UCSD-AML1 (cell line): ENCODE measurements at regions not wholly inside any gene's neighbourhood (a gene's known extent, or its start where the extent isn't known, plus 50 kb on each side); places are given as distances from the start of the nearest gene placed in this dataset.

Source experiments
- DNase-seq: peaks from one replicate; lab custom pipeline; 2025; ENCODE audit not compliant: unreplicated experiment; lab: John Stamatoyannopoulos, UW

DNA sequence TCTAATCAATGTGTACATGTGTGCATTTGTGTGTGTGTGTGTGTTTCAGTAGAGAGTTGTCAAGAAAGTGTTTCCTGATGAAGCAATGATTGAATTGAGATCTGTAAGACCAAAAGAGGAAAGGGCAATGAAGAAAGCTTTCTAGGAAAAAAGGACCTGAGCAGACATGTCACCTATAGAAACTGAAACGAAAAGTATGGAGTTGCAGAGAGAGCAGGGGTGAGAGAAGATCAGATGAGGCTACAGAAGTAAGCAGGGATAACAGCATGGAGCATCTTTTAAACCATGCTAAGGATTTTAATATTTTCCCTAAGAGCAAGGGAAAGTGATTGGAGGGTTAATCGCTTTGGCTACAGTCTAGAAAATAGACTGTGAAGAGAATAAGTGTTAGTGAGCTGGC, 1459.4 kb upstream of the TENM4 start:
- no peak for DNase-seq

DNA sequence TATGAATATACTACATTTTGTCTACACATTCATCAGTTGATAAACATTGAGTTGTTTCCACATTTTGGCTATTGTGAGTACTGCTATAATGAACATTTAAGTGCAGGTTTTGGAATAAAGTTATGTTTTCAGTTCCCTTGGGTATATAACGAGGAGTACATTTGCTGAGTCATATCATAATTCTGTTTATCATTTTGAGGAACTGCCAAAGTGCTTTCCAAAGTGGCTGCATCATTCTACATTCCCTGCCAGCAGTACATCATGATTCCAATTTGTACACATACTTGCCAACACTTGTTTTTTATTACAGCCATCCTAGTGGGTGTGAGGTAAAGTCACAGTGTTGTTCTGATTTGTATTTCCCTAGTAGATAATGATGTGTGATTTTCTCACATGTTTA, 1458.6 kb upstream of the TENM4 start:
- DNase-seq, result no peak

DNA sequence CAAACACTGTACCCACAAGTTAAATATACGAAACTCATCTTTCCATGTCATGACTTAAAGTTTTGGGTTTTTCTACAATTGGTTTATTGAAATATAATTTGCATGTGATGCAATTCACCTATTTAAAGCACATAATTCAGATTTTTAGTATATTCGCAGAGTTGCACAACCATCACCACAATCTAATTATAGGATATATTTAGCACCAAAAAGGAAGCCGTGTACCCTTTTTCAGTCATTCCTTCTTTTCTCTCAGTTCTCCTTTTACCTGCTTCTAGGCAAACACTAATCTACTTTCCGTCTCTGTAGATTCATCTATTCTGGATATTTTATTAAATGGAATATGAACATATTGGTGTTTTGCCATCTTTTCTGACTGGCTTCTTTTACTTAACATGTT, 1458.1 kb upstream of the TENM4 start:
- DNase-seq, result no peak

DNA sequence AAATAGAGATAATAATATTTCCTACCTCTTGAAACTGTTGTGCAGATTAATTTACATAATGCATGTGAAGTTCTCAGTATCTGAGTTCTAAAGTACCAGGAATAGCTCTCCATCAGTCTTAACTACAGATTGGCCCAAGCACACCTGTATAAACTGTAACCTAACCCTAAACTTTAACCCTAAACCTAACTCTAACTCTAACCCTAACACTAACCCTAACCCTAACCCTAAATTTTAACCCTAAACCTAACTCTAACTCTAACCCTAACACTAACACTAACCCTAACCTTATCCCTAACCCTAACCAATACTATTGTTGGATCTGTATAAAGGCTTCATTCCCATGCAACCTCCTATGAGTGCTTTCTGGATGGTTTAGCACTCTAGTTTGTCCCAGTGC, 1445.9 kb upstream of the TENM4 start:
- DNase-seq, result no peak

DNA sequence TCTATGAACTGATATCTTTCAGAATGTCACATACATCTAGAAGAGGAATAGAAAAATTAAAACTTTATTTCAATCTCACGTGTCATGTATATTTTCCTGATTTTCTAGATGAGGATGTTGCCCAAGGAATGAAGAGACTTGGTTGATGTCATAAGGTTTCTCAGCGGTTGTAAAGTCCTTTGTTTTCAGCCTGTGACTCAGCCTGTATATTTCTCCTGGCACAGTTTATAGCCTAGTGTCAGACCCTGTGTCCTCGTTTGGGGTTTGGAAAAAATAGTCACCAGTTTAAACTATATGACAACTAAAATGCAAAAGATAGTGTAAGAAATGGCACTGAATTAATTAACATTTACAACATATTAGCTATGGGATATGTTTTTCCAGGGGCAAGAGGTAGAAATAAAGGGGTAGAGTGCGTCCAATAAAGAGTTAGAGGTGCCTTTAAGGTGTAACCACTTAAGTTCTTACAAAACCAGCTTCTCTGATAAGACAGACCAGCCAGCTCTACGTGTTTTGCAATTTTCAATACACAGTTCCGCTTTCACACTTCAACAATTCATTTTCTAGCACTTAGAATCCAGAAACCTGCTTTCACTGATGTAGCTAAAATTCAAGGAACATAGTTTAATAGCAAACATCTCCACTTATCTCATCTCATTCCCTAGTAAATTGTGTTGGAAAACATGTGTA, 1432.6 kb upstream of the TENM4 start:
- no peak for DNase-seq

DNA sequence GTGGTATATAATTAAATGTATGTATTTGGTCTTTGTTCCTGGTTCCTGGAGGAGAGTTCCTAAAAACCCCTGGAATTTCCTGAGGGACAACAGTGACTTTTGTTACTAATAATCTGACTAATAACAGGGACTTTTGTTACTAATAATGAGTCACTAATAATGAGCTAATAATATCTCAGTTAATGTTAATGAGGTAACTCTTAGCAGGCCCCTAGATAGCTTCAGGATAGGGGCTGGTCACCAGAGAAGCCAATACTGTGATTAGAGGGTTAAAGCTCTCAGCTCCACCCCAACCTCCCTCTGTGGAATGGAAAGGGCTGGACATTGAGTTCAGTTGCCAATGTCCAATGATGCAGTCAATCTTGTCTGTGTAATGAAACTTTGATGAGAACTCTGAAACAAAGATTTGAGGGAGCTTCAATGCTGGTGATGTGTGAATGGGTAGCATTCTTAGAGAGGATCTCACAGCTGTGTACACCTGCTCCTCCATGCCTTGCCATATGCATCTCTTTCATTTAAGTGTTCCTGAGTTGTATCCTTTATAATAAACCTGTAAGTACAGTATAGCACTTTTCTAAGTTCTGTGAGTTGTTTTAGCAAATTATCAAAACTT, 1431.4 kb upstream of the TENM4 start:
- DNase-seq, result no peak

DNA sequence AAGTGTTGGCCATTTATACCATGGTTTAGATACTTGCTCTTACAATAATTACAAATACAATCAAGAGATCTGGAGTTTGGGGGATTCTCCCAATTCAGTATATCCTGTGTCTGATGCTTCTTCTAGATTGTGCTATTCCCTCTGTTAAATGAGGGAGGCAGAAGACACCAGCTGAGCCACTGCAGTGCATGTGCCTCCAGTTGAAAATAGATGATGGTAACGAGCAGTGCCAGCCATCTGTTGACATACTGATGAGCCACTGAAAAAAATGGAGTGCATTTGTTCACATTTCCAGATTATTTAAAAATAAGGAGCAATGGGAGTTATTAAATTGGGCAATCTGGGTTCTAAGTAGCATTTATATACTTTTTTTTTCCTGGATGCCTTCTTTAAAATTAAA, 1428.0 kb upstream of the TENM4 start:
- DNase-seq, result no peak

DNA sequence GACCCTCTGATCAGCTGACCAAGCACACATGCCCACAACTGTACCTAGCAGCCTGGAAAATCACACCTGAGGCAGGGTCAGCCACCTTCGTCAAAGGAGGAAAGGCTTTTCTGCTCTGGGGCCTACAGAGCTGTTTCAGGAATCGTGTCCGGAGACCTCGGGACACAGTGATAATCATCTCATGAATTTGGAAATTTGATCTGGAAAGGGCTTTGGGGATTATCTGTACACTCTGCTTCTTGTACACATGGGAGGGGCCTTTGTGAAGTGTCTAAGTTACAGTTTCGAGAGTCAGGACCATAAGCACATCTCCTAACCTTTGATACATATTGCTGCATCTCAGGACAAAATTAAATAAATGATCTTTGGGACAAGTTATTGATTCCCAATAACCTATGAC, 1421.2 kb upstream of the TENM4 start:
- no peak for DNase-seq

DNA sequence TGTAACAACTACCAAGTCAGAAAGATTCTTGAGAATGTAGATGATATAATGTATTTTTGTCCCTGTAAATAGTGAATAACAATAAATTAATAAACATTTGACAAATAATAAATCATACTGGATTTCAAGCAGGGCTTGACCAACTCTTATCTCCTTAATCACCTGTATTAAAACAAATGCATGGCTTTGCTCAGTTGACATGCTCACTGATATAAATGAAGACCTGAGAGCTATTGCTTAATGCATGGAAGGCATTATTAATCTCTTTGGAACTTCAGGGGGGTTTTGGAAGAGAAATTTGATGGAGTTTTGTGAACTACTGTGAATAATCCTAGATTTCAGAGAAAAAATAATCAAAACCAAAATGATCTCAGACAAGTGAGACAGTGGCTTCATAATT, 1420.4 kb upstream of the TENM4 start:
- no peak for DNase-seq

DNA sequence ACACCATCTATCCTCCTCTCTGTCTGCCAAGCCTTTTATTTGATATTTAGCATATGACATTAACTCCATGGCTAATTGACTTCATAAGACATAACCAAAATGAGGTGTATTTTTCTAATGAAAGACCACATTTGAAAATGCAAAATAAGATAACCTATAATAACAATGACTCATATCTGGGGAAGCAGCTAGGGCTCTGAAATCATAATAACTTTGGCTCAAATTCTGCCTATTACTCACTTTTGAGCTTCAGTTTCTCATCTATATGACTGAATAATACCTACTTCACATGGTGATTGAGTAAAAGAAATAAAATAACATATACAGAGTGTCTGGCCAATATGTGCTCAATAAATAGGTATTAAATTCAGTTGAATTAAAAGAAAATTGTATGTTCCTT, 1419.8 kb upstream of the TENM4 start:
- DNase-seq, result no peak

DNA sequence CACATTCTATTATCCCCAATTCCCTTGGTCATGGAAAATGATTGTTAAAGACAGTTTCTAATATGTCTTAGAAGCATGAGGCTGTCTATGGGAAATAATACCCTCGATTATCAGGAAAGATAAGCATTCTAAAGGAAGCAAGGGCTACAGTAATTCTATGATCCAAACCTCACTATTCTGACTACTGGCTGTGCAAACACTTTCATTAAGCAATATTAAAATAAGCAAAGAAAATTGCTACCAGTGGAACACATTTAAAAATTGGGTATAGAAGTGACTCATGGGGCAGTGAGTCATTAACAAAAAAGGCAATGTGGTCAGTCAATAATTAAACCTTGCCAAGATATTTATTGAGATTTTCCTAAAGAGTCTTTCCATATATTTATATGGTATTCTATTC, 1415.2 kb upstream of the TENM4 start:
- no peak for DNase-seq

DNA sequence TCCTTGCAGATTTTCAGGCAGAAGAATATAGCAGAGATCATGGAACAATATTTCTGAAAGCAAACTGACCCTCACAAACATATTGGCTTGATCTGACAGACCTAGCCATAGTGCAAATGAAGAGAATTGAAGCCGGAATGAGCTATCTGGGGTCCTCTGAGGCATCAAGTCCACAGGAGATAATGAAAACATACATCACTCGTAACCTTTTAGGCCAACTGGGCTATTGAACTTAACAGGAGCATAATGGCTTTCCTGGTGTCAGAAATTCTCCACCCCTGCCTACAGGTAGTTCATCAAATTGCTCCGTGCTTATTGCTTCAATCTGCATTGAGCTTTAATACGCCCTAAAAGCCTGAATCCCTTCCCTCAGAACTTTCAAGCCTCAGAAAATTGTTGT, 1414.6 kb upstream of the TENM4 start:
- DNase-seq, result no peak

DNA sequence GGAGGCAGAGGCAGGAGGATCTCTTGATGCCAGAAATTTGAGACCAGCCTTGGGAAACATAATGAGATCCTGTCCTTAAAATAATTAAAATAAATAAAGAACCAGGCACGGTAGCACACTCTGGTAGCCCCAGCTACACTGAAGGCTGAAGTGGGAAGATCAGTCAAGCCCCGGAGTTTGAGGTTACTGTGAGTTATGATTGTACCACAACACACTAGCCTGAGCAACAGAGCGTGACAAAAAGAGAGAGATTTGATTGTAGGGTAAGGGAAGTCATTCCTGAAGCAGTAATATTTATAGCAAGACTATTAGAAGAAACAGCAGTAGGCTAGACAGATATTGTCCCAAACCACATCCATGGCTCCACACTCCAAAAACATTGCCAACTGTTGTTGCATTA, 1408.4 kb upstream of the TENM4 start:
- no peak for DNase-seq

DNA sequence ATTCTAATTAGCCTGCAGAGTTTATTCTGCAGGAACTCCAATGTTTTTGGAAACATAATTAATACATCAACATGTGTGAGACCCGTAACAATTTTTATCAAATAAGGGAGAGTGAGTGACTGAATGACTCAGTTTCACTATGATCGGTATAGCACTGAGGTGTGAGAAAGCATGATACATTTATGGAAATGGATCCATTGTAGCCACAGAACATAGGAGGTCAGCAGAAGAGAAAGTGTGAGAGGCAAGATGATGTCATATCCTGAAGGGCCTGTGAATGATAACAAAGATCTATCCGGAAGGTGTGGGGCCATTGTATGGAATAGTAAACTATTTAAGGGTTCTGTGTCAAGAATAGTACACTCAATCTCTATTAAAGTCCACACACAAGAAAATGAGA, 1406.1 kb upstream of the TENM4 start:
- no peak for DNase-seq

DNA sequence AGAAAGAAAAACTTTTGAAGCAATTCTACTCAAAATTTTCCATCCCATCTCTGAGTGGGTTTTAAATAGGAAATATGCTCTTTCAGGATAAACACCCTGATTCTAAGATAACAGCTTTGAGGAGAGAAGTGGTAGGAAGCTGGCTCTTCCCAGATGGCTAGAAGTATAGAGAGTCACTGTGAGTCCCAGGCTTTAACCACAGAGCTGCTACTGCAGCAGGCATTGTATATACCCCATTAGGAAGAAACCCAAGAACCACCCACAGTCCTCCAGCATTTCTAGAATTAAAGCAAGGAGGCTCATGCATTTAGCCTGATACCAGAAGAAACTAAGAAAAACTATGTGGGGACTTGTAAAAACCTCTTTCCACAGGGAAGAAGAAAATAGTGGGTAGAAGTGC, 1405.6 kb upstream of the TENM4 start:
- no peak for DNase-seq

DNA sequence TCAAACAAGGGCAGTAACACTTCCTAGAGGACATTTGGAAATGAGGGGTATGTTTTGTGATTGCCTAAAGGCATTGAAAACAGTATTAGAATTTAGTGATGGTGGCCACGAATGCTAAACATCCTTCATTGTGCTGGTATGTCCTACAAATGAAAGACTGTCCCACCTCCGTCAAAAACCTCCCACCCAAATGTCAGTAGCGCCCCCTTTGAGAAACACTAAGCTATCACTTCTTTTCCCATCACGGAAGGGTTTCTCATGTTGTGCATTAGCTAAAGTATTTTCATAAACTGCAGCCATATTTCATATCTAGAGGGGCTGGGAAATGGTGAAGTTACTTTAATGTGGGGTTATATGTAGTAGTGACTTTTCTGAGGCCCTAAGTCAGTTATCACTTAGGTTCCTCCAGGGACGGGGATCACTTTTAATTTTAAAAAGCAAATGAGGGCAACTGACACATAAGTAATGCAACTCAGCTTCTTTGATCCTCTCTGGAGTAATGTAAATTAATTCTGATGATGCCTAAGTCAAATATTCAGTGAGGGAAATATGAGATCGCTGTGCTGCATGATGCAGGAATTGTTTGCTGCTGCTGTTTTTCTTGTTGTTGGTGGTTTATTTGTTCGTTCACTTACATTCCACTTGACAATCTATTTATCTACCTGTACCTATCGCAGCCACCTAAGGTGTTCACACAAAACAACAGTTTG, 1403.4 kb upstream of the TENM4 start:
- no peak for DNase-seq

DNA sequence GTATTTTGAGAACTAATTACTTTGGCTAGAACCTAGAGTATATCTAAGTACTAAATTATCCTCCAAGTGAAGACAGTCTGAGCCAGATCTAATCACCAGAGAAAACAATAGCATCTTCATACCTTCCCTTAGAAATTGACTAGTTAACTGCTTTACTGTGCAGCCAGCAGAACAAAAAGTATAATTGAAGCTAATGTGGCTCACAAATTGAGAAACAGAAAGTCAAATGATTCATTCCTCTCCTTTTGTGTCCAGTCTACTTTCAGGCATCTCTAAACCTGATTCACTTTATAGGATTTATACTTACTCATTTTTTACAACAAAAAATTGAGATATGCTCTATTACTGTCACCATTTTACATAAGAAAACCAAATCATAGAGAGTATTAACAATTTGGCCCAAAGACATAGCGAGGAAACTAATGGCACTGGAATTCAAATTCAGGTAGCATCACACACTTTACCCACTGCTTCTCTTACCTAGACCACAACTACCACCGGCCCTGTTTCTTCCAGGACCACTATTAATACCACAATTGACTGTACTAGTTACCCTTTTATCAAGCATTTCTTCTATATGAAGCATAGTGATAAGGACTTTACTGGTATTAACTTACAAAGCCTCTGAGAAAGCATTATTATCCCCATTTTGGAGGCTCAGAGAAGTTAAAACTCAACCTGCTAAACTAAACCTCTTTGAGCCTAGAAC, 1402.6 kb upstream of the TENM4 start:
- no peak for DNase-seq

DNA sequence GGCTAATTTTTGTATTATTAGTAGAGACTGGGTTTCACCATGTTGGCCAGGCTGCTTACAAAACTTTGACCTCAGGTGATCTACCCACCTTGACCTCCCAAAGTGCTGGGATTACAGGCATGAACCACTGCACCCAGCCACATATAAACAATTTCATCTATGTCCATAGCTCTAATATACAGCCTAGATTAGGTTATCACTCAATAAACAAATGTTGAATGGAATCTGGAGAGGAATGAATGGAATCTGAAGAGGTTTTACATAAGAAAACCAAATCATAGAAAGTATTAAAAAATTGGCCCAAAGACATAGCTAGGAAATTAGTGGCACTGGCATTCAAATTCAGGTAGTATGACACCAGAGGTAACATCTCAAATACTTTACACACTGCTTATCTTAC, 1401.4 kb upstream of the TENM4 start:
- DNase-seq, result no peak

DNA sequence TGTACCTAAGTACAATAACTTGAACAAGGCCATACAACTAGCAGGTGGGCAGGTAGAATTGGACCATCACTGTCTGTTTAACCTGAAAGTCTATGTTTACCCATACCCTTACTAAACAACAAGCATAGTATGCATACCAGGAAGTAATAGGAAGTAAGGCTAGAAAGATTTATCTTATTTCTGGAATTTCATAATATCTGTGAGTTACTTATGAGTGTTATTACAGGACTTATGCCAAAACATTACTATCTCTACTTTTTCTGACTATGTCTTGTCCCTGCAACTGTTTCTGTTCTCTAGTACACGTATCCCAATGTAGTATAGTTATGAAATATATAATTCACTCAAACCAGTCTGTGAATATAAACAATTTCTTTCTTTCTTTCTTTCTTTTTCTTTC, 1400.8 kb upstream of the TENM4 start:
- no peak for DNase-seq

DNA sequence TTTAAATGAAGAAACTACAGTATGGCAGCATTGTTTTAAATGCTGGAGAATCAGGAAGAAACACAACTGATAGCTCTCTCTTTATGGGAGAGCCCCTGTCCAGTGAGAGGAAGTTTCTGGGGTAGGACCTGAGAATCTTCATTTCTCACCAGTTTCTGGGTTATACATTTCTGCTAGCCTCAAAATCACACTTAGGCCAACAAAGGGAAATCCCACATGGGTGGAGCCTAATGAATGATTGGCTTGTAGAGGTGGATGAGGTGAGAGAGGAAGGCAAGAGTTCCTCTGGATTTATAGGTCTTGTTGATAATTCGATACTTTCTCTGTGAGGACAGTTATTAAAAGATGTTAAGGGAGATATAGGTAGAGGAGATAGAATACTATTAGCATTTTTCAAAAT, 1397.3 kb upstream of the TENM4 start:
- DNase-seq, result no peak

DNA sequence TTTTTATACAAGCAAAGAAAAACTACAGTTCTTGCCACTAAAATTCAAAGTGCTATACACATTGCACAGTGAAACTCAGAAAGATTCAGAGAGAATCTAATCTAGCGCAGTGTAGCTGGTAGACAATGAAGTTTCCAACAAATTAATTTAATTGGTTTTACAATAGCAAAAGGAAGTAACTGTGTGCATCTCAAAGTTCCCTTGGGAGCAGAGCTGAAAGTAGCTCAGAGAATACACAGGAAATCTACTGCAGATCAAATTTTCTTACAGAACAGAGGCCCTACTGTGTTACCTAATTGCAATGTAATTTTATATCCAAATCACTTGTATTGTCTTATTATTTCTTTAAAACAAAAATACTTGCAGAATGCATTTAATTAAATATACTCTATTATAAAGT, 1396.2 kb upstream of the TENM4 start:
- no peak for DNase-seq

DNA sequence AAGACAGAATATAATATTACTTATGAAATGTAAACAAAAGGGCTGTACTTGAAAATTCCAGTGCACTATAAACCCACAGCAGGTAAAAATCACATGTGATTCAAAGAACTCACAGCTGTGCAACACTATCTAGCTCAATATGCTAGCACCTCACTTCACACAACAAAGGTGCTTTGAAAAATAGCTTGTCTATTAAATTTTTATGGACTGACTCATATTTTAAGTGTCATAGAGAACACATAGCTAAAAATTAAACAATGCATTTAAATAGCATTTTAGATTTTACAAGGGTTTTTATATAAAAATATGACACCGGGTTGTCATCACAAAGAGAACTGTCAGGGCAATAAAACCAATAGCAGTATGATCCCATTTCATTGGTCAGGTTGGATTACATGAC, 1390.5 kb upstream of the TENM4 start:
- no peak for DNase-seq
